Trophoblast cell (in vitro differentiated cells and primary cell): ENCODE measurements at regions not wholly inside any gene's neighbourhood (a gene's known extent, or its start where the extent isn't known, plus 50 kb on each side); places are given as distances from the start of the nearest gene placed in this dataset.
A peak's percentile ranks its signal among the peaks of the same experiment; 100 is the strongest.

Experiments used
- DNase-seq, 2 donors: peaks; one replicate each; pipeline ENCODE4 v3.0.0-alpha.2; 2016
- H2AFZ ChIP-seq: 2 replicates; pipeline ENCODE4 v1.6.1; 2013; ENCODE audit warnings: low read length, moderate library complexity, mild to moderate bottlenecking; ENCODE audit not compliant: insufficient read depth, poor library complexity
- H2AK5ac ChIP-seq: 2 replicates; pipeline ENCODE4 v1.6.1; 2013; ENCODE audit warnings: mild to moderate bottlenecking, low read length
- H2BK120ac ChIP-seq: 2 replicates; pipeline ENCODE4 v1.6.1; 2013; ENCODE audit warnings: low read length, mild to moderate bottlenecking, moderate library complexity; ENCODE audit not compliant: insufficient read depth, poor library complexity
- H2BK12ac ChIP-seq: 2 replicates; pipeline ENCODE4 v1.6.1; 2013; ENCODE audit warnings: mild to moderate bottlenecking, low read length, moderate library complexity
- H2BK5ac ChIP-seq: 2 replicates; pipeline ENCODE4 v1.6.1; 2013; ENCODE audit warnings: low read length, low read depth, moderate library complexity, mild to moderate bottlenecking; ENCODE audit not compliant: poor library complexity
- H3K14ac ChIP-seq: 2 replicates; pipeline ENCODE4 v1.6.1; 2013; ENCODE audit warnings: mild to moderate bottlenecking, low read length
- H3K18ac ChIP-seq: 2 replicates; pipeline ENCODE4 v1.6.1; 2013; ENCODE audit warnings: mild to moderate bottlenecking, low read length
- H3K23ac ChIP-seq: 2 replicates; pipeline ENCODE4 v1.6.1; 2013; ENCODE audit warnings: low read length
- H3K27ac ChIP-seq: 2 replicates; pipeline ENCODE4 v1.5.1; 2013; ENCODE audit warnings: low read depth, mild to moderate bottlenecking, inconsistent platforms, low read length, moderate library complexity
- H3K27me3 ChIP-seq: 2 replicates; pipeline ENCODE4 v1.6.1; 2013; ENCODE audit warnings: inconsistent platforms, mild to moderate bottlenecking, low read length, moderate library complexity; ENCODE audit not compliant: insufficient read depth
- H3K36me3 ChIP-seq, 2 experiments: 1 replicate in 1 of 2; 2 replicates in 1 of 2; pipeline ENCODE4 v1.6.1; 2013; ENCODE audit warnings: low read length in 2 of 2, mild to moderate bottlenecking in 2 of 2, moderate library complexity in 1 of 2; ENCODE audit not compliant: insufficient read depth in 2 of 2, control insufficient read depth in 1 of 2
- H3K4ac ChIP-seq: 2 replicates; pipeline ENCODE4 v1.6.1; 2013; ENCODE audit warnings: low read depth, mild to moderate bottlenecking, low read length, moderate library complexity
- H3K4me1 ChIP-seq, 2 experiments: 1 replicate in 1 of 2; 2 replicates in 1 of 2; pipeline ENCODE4 v1.6.1; 2013; ENCODE audit warnings: low read length in 2 of 2, mild to moderate bottlenecking in 2 of 2, moderate library complexity in 1 of 2; ENCODE audit not compliant: insufficient read depth in 2 of 2, control insufficient read depth in 1 of 2
- H3K4me2 ChIP-seq: 2 replicates; pipeline ENCODE4 v1.6.1; 2013; ENCODE audit warnings: inconsistent platforms, mild to moderate bottlenecking, low read length, moderate library complexity
- H3K4me3 ChIP-seq: 2 replicates; pipeline ENCODE4 v1.5.1; 2013; ENCODE audit warnings: mild to moderate bottlenecking, low read depth, low read length, inconsistent platforms
- H3K79me1 ChIP-seq: one replicate; pipeline ENCODE4 v1.6.1; 2013; ENCODE audit warnings: low read length
- H3K79me2 ChIP-seq: 2 replicates; pipeline ENCODE4 v1.6.1; 2013; ENCODE audit warnings: low read length, mild to moderate bottlenecking; ENCODE audit not compliant: control insufficient read depth, insufficient read depth, poor library complexity
- H3K9ac ChIP-seq: 2 replicates; pipeline ENCODE4 v1.6.1; 2013; ENCODE audit warnings: mild to moderate bottlenecking, low read length
- H3K9me3 ChIP-seq: 2 replicates; pipeline ENCODE4 v1.6.1; 2013; ENCODE audit warnings: low read depth, mild to moderate bottlenecking, control low read depth, inconsistent platforms, low read length; ENCODE audit not compliant: insufficient read depth
- H4K12ac ChIP-seq: 2 replicates; pipeline ENCODE4 v1.6.1; 2013; ENCODE audit warnings: low read depth, mild to moderate bottlenecking, low read length, moderate library complexity
- H4K8ac ChIP-seq: 2 replicates; pipeline ENCODE4 v1.6.1; 2013; ENCODE audit warnings: low read depth, mild to moderate bottlenecking, low read length, moderate library complexity
- H4K91ac ChIP-seq: one replicate; pipeline ENCODE4 v1.6.1; 2013; ENCODE audit warnings: low read depth, mild to moderate bottlenecking, low read length, moderate library complexity
- WGBS: extraction: QIAGEN DNeasy Blood & Tissue Kit; methylation state at CpG from one replicate; pipeline ENCODE4 v1.1.7; 2013; ENCODE audit warnings: missing lambda C conversion rate; ENCODE audit not compliant: insufficient read length, insufficient coverage; ENCODE audit errors: extremely low coverage; 5-methylcytosine and 5-hydroxymethylcytosine counted together

- no peak overlapping the region for H3K4ac ChIP-seq
- H3K23ac ChIP-seq = no peak overlapping the region
- no CpG with 5 or more reads among the region's 3 CpGs for WGBS
- H2BK120ac ChIP-seq = no peak overlapping the region
- H3K9ac ChIP-seq = no peak overlapping the region
- H3K4me3 ChIP-seq = no peak overlapping the region
- no peak overlapping the region for H4K8ac ChIP-seq
- H3K27me3 ChIP-seq = no peaks in the 10 kb centered on the region
- no peak overlapping the region for H2BK5ac ChIP-seq
- no peaks in the 10 kb centered on the region for H3K36me3 ChIP-seq
- no peaks in the 10 kb centered on the region for H3K9me3 ChIP-seq
- no peak overlapping the region for H4K12ac ChIP-seq
- H4K91ac ChIP-seq = no peak overlapping the region
- H3K18ac ChIP-seq = no peak overlapping the region
- H3K4me1 ChIP-seq = peaks cover 4 to 7% of the 10 kb centered on the region in 2 experiments
- H2AK5ac ChIP-seq = no peak overlapping the region
- no peak for DNase-seq
- no peak overlapping the region for H2BK12ac ChIP-seq
- no peak overlapping the region for H3K4me2 ChIP-seq
- no peak overlapping the region for H2AFZ ChIP-seq
- no peak overlapping the region for H3K14ac ChIP-seq
- H3K27ac ChIP-seq = no peak overlapping the region
- peaks cover 6% of the 10 kb centered on the region for H3K79me1 ChIP-seq
- no peaks in the 10 kb centered on the region for H3K79me2 ChIP-seq
Measured at GRCh38 chr10:20958764-20959163, 61.7 kb upstream of the NEBL start.

GRCh38 chr10:20958225-20958624 is 61.1 kb upstream of the NEBL start:
- Histone ChIP-seq H3K9me3 (no peaks in the 10 kb centered on the region), H2BK120ac (no peak overlapping the region), H2AK5ac (no peak overlapping the region), H3K9ac (no peak overlapping the region), H3K79me1 (peaks cover 6% of the 10 kb centered on the region), H3K79me2 (no peaks in the 10 kb centered on the region), H4K8ac (no peak overlapping the region), H3K18ac (no peak overlapping the region), H3K27ac (no peak overlapping the region), H2BK12ac (peak overlapping the region; percentile 71), H3K36me3 (no peaks in the 10 kb centered on the region), H3K4me3 (no peak overlapping the region), H4K12ac (no peak overlapping the region), H3K4me1 (peaks cover 5 to 7% of the 10 kb centered on the region in 2 experiments), H3K4ac (no peak overlapping the region), H3K14ac (no peak overlapping the region), H4K91ac (no peak overlapping the region), H2AFZ (no peak overlapping the region), H3K4me2 (no peak overlapping the region), H3K23ac (no peak overlapping the region), H2BK5ac (no peak overlapping the region), H3K27me3 (no peaks in the 10 kb centered on the region)
- no CpG with 5 or more reads among the region's 4 CpGs for WGBS
- DNase-seq = no peak

DNA sequence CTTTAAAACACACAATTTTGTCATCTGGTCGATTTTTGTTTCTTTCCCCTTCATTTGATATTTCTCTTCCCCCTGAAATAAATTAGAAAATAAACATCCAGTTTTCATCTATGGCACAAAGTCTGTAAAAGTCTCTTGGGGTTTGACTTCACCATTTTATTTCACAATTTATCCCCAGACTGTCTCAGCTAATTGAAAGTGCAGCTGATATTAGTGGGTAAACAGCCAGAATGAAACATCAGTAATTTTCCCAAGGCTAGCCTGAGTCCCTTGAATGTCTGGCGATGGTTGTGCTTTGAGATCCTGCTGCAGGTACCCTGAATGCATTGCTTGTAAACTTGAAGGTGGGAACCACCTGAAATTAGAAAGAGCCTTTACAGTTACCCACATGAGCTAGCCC is 60.6 kb upstream of the NEBL start:
- Histone ChIP-seq H4K12ac (no peak overlapping the region), H3K36me3 (no peaks in the 10 kb centered on the region), H4K8ac (no peak overlapping the region), H3K27me3 (no peaks in the 10 kb centered on the region), H3K4me2 (no peak overlapping the region), H3K18ac (no peak overlapping the region), H3K9ac (no peak overlapping the region), H2BK12ac (no peak overlapping the region), H3K79me2 (no peaks in the 10 kb centered on the region), H2AK5ac (no peak overlapping the region), H3K79me1 (peaks cover 6% of the 10 kb centered on the region), H2BK5ac (peak overlapping the region; percentile 21), H2AFZ (no peak overlapping the region), H4K91ac (no peak overlapping the region), H2BK120ac (no peak overlapping the region), H3K23ac (no peak overlapping the region), H3K4me1 (peaks cover 7% of the 10 kb centered on the region in 2 experiments), H3K4me3 (no peak overlapping the region), H3K4ac (no peak overlapping the region), H3K27ac (no peak overlapping the region), H3K14ac (no peak overlapping the region), H3K9me3 (no peaks in the 10 kb centered on the region)
- no peak for DNase-seq
- WGBS = no CpG with 5 or more reads among the region's 2 CpGs

- H3K4me2 ChIP-seq = no peak overlapping the region
- H4K12ac ChIP-seq = no peak overlapping the region
- no peaks in the 10 kb centered on the region for H3K27me3 ChIP-seq
- no peak overlapping the region for H2AFZ ChIP-seq
- DNase-seq = peak in 1 of 2 donors; percentile 42
- H3K4ac ChIP-seq = no peak overlapping the region
- no peak overlapping the region for H4K8ac ChIP-seq
- no peak overlapping the region for H2BK12ac ChIP-seq
- H2AK5ac ChIP-seq = no peak overlapping the region
- no peak overlapping the region for H3K27ac ChIP-seq
- H3K36me3 ChIP-seq = no peaks in the 10 kb centered on the region
- H4K91ac ChIP-seq = no peak overlapping the region
- no peak overlapping the region for H3K23ac ChIP-seq
- no peaks in the 10 kb centered on the region for H3K79me2 ChIP-seq
- H3K4me1 ChIP-seq = peaks cover 7% of the 10 kb centered on the region in 2 experiments
- H3K14ac ChIP-seq = no peak overlapping the region
- no peak overlapping the region for H3K4me3 ChIP-seq
- H3K79me1 ChIP-seq = peaks cover 6% of the 10 kb centered on the region
- H3K18ac ChIP-seq = no peak overlapping the region
- H3K9ac ChIP-seq = no peak overlapping the region
- H2BK5ac ChIP-seq = no peak overlapping the region
- no peaks in the 10 kb centered on the region for H3K9me3 ChIP-seq
- WGBS = no CpG with 5 or more reads among the region's 3 CpGs
- no peak overlapping the region for H2BK120ac ChIP-seq
Measured at GRCh38 chr10:20956843-20957242, 59.7 kb upstream of the NEBL start.
